ENCODE measurements at regions not wholly inside any gene's neighbourhood (a gene's known extent, or its start where the extent isn't known, plus 50 kb on each side); places are given as distances from the start of the nearest gene placed in this dataset.

DNA sequence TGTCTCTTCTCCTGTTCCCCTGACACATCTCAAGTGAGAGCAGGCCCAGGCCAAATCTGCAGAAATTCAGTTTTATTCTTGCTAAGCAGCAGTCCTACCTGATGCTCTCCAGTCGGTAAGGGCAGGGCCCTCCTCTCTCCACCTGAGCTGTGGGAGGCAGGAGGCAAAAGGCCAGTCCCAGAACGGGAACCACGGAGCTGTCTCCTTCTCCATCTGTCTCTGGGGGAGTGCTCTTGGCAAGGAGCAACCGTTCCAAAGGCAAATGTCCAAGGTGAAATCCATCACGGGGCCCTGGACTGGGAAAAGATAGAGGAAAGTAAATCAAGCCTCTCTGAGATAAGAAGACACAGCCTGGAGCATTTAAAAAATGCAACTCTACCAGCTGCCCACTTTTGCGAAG is 65.2 kb upstream of the CDON start:
- no peak for DNase-seq

DNA sequence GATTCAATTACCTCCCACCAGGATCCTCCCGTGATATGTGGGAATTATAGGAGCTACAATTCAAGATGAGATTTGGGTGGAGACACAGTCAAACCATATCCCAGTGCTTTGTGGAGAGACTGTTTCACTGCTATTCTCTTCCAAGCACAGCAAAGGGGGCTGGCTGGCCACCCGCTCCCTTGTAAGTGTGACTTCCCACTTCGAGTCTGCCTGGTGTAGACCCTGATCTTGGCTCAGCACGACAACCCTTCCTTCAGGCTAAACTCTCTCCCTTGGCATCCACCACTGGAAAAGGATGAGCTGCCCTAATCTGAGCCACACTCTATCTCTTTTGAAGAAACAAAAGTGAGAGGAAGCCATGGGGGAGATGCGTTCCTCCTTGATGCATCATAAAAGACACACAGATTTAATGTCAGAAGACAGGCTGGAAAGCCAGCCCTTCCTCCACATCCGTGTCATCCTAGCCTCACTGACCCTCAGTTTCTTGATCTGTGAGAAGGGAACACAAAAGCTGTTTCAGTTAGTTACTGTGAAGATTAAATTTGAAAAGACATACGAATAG is 64.7 kb upstream of the CDON start:
- no peak for DNase-seq

DNA sequence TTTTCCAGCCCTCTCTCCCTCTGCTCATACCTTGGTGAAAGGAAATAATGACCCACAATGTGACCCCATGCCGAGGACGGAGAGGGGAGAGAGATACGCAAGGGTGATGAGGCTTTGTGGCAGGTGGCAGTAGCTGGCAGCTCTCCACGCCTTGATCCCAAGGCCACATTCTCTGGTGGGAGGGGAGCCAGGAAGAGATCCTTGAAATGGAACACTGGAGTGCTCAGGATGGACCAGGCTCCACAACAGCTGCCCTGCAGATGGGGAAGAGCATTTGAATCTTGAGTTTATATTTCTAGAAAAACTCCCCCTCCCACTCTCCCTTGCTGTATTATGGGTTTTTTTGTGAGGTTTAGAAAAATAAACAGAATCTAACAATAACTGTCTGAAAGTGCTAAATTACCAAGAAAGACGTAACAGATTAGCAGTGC is 61.6 kb upstream of the CDON start:
- DNase-seq, result peak in 2 of 3 experiments; percentile 6 to 40

DNA sequence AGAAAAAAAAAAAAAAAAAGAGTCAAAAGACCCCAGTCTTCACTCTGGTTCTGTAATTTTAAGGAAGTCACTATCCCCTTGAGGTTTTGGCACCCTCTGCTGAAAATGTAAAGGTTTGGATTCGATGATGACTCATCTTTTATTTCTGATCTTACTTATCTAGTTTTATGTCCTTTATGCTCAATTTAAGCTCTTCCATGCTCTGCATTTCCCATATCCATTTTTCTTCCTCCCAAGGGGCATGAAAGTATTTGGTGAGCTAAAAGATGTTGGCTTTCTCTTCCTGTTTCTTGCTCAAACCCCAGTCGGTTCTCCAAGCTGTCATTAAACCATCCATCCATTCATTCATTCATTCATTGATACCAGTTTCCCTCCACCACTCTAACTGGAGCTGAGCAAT is 61.0 kb upstream of the CDON start:
- DNase-seq, result no peak

DNA sequence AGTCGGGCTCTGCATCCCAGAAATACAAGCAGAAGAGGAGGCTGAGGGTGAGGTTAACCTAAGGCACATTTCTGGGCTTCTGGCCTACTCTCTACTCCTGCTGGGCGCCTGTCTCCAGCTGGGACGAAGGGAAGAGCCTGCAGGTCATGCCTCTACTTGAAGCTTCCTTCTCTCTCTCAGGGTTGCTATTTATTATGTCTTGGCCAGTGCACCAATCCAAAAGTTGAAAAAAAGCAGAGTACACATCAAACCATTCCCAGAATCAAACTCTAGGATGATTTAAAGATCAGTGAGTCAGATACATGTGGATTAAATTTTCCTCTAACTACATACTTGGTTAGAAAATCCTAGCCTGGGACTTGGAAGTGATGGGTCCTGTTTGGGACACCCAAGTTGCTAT is 60.2 kb upstream of the CDON start:
- DNase-seq, result no peak

DNA sequence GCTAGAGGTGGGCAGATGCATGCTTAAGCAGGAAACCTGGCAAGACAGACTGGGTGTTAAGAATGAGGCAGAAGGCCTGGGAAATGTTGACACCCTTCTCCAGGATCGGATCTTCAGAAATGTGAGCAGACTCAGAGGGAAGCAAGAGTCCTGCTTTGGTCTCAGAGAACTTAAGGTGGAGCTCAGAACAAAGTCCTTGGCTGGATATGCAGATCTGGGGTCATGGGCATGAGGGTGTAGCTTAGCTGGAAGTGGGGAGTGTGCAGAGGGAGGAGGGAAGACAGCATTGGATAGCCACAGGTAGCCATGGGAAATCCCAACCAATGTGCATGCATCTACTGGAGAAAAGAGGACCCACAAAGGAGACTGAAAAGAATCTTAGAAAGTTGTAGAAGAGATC is 58.6 kb upstream of the CDON start:
- DNase-seq, result no peak

DNA sequence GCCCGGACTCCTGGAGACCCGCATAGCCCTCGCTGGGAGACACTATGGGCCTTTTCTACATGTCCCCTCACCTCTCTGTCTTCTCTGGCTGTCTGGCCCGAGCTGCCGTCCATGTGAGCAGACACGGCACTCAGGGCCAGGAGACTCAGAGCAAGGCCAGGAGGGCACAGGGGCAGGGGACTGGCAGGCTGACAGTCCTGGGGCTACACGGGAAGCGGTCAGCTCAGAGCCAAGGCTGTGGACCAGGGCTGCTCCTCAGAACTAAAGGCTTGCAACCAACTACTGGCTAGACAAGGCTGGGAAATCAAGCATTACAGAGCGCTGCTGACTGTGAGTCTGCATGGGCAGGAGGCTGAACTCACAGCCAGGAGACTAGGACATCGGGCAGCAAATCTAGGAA is 56.1 kb upstream of the CDON start:
- no peak for DNase-seq

DNA sequence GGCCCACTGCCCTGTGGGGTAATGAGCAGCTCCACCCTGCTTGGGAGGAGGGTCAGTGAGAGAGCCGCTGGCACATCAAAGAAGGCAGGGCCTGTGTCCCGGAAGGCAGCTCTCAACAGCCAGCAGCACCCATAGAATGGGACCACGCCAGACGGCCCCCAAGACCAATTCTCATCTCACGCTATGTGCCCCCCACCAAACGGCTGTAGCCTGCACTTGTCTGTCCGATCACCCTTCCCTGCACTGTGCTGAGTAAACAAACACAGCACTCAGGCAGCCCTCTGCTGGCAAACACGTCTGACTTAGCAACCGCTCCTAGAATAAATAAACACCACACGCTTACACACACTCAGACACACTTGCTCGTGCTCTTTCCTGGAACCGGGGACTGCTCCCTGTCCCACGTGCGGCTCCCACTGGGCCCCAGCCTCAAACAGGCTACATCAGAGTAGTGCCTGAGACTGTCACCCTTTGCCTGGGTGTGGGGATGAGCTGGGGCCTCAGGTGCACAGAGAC is 53.2 kb upstream of the CDON start:
- DNase-seq, result peak; percentile 80 to 95 (median 80)

DNA sequence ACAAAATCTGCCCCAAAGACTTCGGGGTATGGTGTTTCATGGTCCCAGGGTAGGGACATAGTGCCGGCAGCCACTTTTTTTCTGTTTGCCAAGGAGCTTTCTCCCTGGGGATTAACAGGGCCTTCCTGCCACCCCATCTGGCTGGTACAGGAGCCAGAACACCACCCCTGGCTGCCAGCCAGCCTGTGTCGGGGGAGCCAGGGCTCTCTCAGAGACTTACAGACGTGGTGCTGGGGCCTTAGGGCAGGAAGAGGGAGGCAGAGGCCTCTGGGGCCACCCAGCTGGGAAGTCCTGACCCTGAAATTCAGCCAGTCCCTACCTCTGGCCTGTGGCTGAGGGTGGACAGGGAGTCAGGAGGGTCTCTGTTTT is 52.4 kb upstream of the CDON start:
- DNase-seq, result peak; percentile 18 to 77 (median 61)

DNA sequence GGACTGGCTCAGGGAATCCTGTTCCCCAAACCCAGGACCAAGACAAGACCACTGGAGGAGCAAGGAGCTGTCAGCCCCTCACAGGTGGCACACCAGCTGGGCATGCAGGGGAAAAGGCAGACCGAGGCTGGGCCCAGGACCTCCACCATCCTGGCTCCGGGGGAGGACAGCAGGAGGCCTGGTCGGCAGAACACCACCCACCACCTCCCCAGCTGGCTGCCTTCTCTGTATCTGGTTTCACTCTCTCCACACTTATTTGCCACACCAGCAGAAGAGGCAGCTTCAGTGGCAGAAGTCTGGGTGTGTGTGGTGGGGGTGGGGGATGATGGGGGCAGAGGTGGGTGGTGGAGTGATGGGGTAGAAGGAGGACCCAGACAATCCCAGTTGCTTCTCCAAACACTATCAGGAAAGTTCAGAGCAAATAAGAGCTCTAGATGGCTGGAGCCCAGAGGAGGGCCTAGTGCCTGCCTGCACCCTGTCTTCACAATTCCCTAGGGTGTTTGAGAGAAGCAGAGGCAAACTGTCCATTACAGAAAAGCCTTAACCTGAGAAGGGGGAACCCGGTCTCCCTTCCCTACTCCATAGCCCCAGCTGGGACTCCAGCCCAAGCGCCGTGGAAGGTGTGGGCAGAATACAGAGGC is 51.9 kb upstream of the CDON start:
- no peak for DNase-seq

DNA sequence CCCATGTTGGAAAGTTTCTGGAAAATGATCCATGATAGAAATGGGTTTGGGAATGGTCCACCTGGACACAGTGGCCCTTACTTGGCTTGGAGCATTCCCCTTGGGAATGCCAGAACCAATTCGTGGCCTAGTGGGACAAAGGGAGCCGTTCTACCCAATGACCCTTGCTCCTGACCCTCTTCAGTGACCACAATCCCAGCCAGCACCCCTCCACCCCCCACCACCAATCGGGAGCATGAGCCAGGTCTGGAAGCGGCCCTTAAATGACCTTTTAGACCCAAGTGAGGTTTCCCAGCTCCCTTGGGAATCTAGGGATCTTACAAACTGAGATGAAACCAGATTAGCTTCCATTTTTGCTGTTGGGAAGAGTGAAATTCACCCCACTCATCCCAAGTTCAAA is 51.3 kb upstream of the CDON start:
- DNase-seq, result no peak

DNA sequence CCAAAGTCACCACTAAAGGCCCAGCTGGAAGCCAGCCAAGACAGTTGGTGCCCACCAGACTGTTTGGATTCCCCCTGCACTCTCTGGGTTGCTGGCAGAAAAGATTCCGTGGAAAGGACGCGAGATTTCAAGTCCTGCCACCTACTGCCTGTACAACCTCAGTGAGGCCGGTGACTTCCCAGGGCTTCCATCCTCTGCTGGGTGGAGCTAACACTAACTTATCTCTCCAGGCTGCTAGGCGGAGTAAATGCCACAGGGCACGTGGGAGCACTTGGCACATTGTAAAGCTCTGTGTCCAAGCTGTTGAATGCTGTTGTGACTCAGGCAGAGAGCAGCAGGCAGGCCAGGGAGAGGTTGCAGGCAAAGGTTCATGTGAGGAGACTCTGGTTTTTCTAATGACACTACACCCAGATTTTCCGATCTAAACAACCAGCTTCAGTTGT is 50.9 kb upstream of the CDON start:
- peak; percentile 15 to 63 (median 56) for DNase-seq

DNA sequence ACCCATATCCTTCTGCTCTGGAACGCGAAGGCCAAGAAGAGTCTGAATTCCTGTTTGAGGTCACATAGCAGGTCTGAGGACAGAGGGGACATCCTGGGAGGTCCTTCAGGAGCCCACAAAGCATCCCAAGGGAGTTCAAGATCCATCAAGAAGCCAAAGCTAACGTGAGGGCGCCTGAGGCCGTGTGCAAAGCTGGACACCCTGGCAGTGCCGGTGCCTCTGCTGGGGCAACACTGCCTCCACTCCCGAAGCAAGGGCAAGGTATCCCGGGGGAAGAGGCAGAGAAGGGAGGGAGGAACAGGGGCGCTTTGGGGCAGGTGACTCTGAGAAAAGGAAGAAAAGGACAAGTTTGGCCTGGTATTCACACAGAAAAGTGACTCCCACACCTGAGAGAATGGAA is 50.3 kb upstream of the CDON start:
- DNase-seq, result no peak

DNA sequence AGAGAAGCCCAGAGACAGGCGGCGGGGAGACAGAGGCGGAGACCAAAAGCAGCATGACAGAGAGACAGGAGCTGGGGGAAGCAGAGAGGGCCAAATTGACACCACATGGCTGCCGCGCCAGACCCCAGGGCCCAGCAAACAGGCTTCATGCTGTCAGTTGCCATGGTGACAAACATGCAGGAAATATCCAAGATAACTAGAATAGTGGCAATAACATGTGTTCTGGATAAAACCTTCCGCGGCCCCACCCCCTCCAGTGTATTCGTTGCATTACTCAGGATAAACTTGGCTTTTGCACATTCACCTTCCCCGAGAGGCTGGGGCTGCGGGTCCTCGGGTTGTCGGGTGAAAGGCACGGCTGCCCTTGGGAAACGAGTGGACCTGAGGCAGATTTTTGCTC is 49.9 kb upstream of the CDON start:
- DNase-seq, result peak in 2 of 3 experiments; percentile 9 to 46

Data from NCI-H1417 (cell line).